B cell (primary cell): ENCODE measurements at regions not wholly inside any gene's neighbourhood (a gene's known extent, or its start where the extent isn't known, plus 50 kb on each side); places are given as distances from the start of the nearest gene placed in this dataset.

Source experiments
- EZH2 ChIP-seq: IDR thresholded peaks from 2 replicates; pipeline ENCODE4 v1.6.1; 2012; ENCODE audit warnings: borderline replicate concordance, low read depth, mild to moderate bottlenecking, moderate library complexity, low read length; ENCODE audit not compliant: insufficient read depth, poor library complexity, severe bottlenecking
- TF ChIP-seq, protein P1 (sequence below): fragments of 200-600 bp; IDR thresholded peaks from one replicate; pipeline ENCODE4 v1.8.0; 2022; ENCODE audit warnings: antibody characterized with exemption, mild to moderate bottlenecking

GRCh38 chr7:48748081-48748833, 176.1 kb upstream of the CDC14C start:
- TF ChIP-seq, protein P1, sequence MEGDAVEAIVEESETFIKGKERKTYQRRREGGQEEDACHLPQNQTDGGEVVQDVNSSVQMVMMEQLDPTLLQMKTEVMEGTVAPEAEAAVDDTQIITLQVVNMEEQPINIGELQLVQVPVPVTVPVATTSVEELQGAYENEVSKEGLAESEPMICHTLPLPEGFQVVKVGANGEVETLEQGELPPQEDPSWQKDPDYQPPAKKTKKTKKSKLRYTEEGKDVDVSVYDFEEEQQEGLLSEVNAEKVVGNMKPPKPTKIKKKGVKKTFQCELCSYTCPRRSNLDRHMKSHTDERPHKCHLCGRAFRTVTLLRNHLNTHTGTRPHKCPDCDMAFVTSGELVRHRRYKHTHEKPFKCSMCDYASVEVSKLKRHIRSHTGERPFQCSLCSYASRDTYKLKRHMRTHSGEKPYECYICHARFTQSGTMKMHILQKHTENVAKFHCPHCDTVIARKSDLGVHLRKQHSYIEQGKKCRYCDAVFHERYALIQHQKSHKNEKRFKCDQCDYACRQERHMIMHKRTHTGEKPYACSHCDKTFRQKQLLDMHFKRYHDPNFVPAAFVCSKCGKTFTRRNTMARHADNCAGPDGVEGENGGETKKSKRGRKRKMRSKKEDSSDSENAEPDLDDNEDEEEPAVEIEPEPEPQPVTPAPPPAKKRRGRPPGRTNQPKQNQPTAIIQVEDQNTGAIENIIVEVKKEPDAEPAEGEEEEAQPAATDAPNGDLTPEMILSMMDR: no peak
- no peak for TF ChIP-seq EZH2
